Neural progenitor cell (in vitro differentiated cells): ENCODE measurements at regions not wholly inside any gene's neighbourhood (a gene's known extent, or its start where the extent isn't known, plus 50 kb on each side); places are given as distances from the start of the nearest gene placed in this dataset.

Experiments used
- DNase-seq: peaks from one replicate; pipeline ENCODE4 v3.0.0-alpha.2; 2016; ENCODE audit warnings: low spot score
- H2AFZ ChIP-seq: fragments of 200-600 bp; sonication (generic); replicated peaks from 2 replicates; pipeline ENCODE4 v1.6.1; 2016; ENCODE audit warnings: antibody characterized with exemption
- H3F3A ChIP-seq: fragments of 200-600 bp; sonication (generic); 2 replicates; pipeline ENCODE4 v1.6.1; 2016; ENCODE audit warnings: antibody characterized with exemption, low read depth
- H3K27ac ChIP-seq: fragments of 200-600 bp; sonication (generic); 2 replicates; pipeline ENCODE4 v1.5.1; 2016; ENCODE audit warnings: mild to moderate bottlenecking
- H3K27me3 ChIP-seq: fragments of 200-600 bp; sonication (generic); 2 replicates; pipeline ENCODE4 v1.6.1; 2016; ENCODE audit warnings: mild to moderate bottlenecking, moderate library complexity
- H3K36me3 ChIP-seq: fragments of 200-600 bp; sonication (generic); 2 replicates; pipeline ENCODE4 v1.5.1; 2016
- H3K4me1 ChIP-seq: fragments of 200-600 bp; sonication (generic); 2 replicates; pipeline ENCODE4 v1.6.1; 2016; ENCODE audit warnings: mixed run types
- H3K4me2 ChIP-seq: fragments of 200-600 bp; sonication (generic); 2 replicates; pipeline ENCODE4 v1.6.1; 2016
- H3K4me3 ChIP-seq: fragments of 200-600 bp; sonication (generic); 2 replicates; pipeline ENCODE4 v1.5.1; 2016
- H3K79me2 ChIP-seq: fragments of 200-600 bp; sonication (generic); 2 replicates; pipeline ENCODE4 v1.6.1; 2016; ENCODE audit warnings: low read depth
- H3K9ac ChIP-seq: fragments of 200-600 bp; sonication (generic); 2 replicates; pipeline ENCODE4 v1.6.1; 2016
- H3K9me3 ChIP-seq: fragments of 200-600 bp; sonication (generic); 2 replicates; pipeline ENCODE4 v1.5.1; 2016; ENCODE audit warnings: low read depth
- H4K20me1 ChIP-seq: fragments of 200-600 bp; sonication (generic); 2 replicates; pipeline ENCODE4 v1.6.1; 2016; ENCODE audit warnings: low read depth
- H3K27ac Mint-ChIP-seq: 3 replicates; pipeline ENCODE4 v1.8.0; 2021; ENCODE audit warnings: mixed read lengths
- H3K27me3 Mint-ChIP-seq: 2 replicates; pipeline ENCODE4 v1.8.0; 2022; ENCODE audit warnings: low read depth, mild to moderate bottlenecking, inconsistent platforms, moderate library complexity, mixed read lengths; ENCODE audit not compliant: insufficient read depth
- H3K36me3 Mint-ChIP-seq: 3 replicates; pipeline ENCODE4 v1.8.0; 2021; ENCODE audit warnings: mixed read lengths
- H3K4me1 Mint-ChIP-seq: 3 replicates; pipeline ENCODE4 v1.8.0; 2021; ENCODE audit warnings: mixed read lengths
- H3K4me3 Mint-ChIP-seq: 3 replicates; pipeline ENCODE4 v1.8.0; 2021; ENCODE audit warnings: mild to moderate bottlenecking, moderate library complexity, mixed read lengths
- H3K9me3 Mint-ChIP-seq: 3 replicates; pipeline ENCODE4 v1.8.0; 2020; ENCODE audit warnings: mixed read lengths
- EZH2 ChIP-seq: fragments of 200-600 bp; sonication (generic); IDR thresholded peaks from 2 replicates; pipeline ENCODE4 v1.6.1; 2017; ENCODE audit warnings: antibody characterized with exemption, mild to moderate bottlenecking, moderate library complexity
- EZH2phosphoT487 ChIP-seq: fragments of 200-600 bp; sonication (generic); IDR thresholded peaks from 2 replicates; pipeline ENCODE4 v1.6.1; 2017; ENCODE audit warnings: antibody characterized with exemption
- TF ChIP-seq, protein P1 (sequence below): fragments of 200-600 bp; sonication (generic); IDR thresholded peaks from 2 replicates; pipeline ENCODE4 v1.5.1; 2017; ENCODE audit warnings: antibody characterized with exemption, mild to moderate bottlenecking

DNA sequence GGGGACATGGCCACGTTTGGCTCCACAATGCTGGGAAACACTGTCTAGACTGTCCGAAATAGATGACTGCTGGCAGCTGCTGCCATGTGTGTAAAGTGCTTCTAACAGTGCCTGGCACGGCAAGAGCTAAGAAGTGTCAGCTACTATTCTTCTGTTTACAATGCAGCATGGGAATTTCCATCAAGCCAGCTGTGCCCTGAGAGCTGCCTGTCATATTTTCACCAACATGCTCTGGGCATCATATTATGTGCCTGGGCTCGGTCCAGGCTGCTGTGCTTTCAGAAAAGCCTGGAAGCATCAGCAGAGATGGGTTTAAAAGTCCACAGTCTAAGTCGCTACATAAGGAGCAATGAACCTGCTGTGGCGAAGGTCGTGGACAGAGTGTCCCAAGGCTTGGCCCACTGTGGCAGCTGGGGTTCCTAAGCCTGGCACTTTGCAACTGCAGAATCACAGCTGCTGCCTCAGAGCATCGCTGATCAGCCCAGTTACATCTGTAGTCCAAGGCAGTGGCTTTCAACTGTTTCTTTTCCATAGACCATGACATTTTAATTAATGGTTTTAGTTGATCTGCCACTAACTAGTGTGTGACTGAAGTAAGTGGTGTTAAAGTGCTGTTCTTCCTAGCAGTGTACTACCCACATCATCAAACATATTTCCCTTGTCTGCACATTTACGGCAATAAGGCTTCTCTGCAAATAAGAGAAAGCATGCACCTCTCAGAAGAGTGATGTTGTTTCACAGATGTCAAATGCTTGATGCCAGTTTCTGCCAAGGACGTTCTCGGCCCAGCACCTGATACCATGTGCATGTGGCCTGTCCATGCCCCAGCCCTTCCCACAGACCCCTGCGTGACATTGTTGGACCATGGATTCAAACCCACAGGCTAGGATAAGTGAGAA is 95.7 kb upstream of the C1QTNF9B start:
- no peaks in the 10 kb centered on the region for H3K79me2 ChIP-seq
- H3K36me3 ChIP-seq, result no peaks in the 10 kb centered on the region
- H4K20me1 ChIP-seq, result no peaks in the 10 kb centered on the region
- TF ChIP-seq, protein P1, sequence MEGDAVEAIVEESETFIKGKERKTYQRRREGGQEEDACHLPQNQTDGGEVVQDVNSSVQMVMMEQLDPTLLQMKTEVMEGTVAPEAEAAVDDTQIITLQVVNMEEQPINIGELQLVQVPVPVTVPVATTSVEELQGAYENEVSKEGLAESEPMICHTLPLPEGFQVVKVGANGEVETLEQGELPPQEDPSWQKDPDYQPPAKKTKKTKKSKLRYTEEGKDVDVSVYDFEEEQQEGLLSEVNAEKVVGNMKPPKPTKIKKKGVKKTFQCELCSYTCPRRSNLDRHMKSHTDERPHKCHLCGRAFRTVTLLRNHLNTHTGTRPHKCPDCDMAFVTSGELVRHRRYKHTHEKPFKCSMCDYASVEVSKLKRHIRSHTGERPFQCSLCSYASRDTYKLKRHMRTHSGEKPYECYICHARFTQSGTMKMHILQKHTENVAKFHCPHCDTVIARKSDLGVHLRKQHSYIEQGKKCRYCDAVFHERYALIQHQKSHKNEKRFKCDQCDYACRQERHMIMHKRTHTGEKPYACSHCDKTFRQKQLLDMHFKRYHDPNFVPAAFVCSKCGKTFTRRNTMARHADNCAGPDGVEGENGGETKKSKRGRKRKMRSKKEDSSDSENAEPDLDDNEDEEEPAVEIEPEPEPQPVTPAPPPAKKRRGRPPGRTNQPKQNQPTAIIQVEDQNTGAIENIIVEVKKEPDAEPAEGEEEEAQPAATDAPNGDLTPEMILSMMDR, result no peak
- no peak overlapping the region for H3K4me2 ChIP-seq
- H3K4me1 Mint-ChIP-seq, result peaks cover 12% of the 10 kb centered on the region
- no peak overlapping the region for H3K27ac Mint-ChIP-seq
- H3K27me3 ChIP-seq, result no peaks in the 10 kb centered on the region
- no peak overlapping the region for H2AFZ ChIP-seq
- DNase-seq, result no peak
- no peak overlapping the region for H3K4me3 Mint-ChIP-seq
- H3K4me1 ChIP-seq, result peaks cover 6% of the 10 kb centered on the region
- peaks cover 2% of the 10 kb centered on the region for H3K27me3 Mint-ChIP-seq
- H3K9me3 ChIP-seq, result no peaks in the 10 kb centered on the region
- no peak overlapping the region for H3K9ac ChIP-seq
- H3K4me3 ChIP-seq, result no peak overlapping the region
- peaks cover 17% of the 10 kb centered on the region for H3K9me3 Mint-ChIP-seq
- no peaks in the 10 kb centered on the region for H3F3A ChIP-seq
- peaks cover 43% of the 10 kb centered on the region for H3K36me3 Mint-ChIP-seq
- no peak overlapping the region for H3K27ac ChIP-seq

DNA sequence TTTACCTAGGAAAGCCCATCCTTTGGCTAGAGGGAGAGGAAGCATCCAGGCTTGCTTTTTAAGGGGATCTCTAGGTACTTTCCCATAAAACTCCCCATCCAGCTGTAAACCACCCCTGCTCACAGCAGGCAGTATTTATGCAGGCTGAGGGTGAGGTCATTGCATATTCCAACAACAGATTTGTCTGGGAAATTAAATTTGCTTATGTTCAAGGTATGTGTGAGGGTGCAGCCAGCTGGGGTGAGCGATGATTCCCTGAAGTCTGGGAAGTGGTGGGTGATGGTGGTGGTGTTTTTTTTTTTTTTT is 96.3 kb upstream of the C1QTNF9B start:
- H3K9me3 ChIP-seq, result no peaks in the 10 kb centered on the region
- Mint-ChIP-seq H3K9me3 (peaks cover 17% of the 10 kb centered on the region), H3K27ac (no peak overlapping the region), H3K4me1 (peaks cover 8% of the 10 kb centered on the region), H3K36me3 (peaks cover 43% of the 10 kb centered on the region), H3K27me3 (peaks cover 2% of the 10 kb centered on the region), H3K4me3 (no peak overlapping the region)
- no peak for DNase-seq
- H3K4me3 ChIP-seq, result no peak overlapping the region
- no peaks in the 10 kb centered on the region for H4K20me1 ChIP-seq
- no peak overlapping the region for H3K9ac ChIP-seq
- H3K36me3 ChIP-seq, result no peaks in the 10 kb centered on the region
- no peaks in the 10 kb centered on the region for H3F3A ChIP-seq
- H3K79me2 ChIP-seq, result no peaks in the 10 kb centered on the region
- peaks cover 4% of the 10 kb centered on the region for H3K4me1 ChIP-seq
- H3K4me2 ChIP-seq, result no peak overlapping the region
- H3K27me3 ChIP-seq, result no peaks in the 10 kb centered on the region
- H3K27ac ChIP-seq, result no peak overlapping the region
- no peak overlapping the region for H2AFZ ChIP-seq
- TF ChIP-seq EZH2 (no peak), EZH2phosphoT487 (no peak)
- TF ChIP-seq, protein P1, result no peak

DNA sequence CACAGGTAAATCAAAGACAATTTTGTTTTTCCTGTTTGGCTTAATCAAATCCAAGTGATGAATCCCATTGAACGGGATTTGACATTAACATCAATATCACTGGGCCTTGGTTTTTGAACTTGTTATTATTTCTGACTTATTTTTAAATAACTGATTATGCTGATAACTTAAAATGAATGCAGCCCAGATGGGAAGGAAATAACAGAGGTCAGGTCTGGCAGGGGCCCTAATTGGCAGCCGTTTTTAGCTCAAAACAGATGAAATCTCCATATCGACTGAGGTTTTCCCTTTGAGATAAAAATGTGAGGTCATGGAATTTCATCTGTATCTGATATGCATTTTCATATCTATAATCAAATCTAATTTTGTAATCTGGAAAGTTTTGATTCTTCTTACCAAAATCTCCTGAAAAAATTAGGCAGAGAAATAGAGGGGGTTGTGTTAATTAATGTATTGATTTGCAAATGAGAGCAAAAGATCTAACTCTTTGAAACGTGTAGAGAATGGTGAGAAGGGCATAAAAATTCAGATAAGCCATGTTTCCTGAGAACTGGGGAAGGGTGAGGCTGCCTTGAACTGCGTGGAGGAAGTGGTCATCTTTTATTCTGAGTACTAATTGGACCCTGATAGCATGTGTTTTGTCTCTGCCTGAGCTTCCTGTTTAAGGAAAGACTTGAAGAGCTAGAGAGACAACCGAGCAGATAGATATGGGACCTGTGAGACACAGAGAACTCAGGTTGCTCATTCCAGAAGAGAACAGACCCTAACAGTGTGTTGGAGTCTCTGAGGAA is 98.2 kb upstream of the C1QTNF9B start:
- no peak overlapping the region for H3K4me3 ChIP-seq
- no peak overlapping the region for H2AFZ ChIP-seq
- Mint-ChIP-seq H3K4me1 (no peaks in the 10 kb centered on the region), H3K9me3 (peaks cover 17% of the 10 kb centered on the region), H3K36me3 (peaks cover 36% of the 10 kb centered on the region), H3K27ac (no peak overlapping the region), H3K4me3 (no peak overlapping the region), H3K27me3 (peaks cover 2% of the 10 kb centered on the region)
- H3K27ac ChIP-seq, result no peak overlapping the region
- no peaks in the 10 kb centered on the region for H3K27me3 ChIP-seq
- no peak for DNase-seq
- H3K79me2 ChIP-seq, result no peaks in the 10 kb centered on the region
- H3K9me3 ChIP-seq, result no peaks in the 10 kb centered on the region
- no peaks in the 10 kb centered on the region for H3K36me3 ChIP-seq
- H4K20me1 ChIP-seq, result no peaks in the 10 kb centered on the region
- no peak overlapping the region for H3K4me2 ChIP-seq
- H3K9ac ChIP-seq, result no peak overlapping the region
- TF ChIP-seq EZH2 (no peak), EZH2phosphoT487 (no peak)
- TF ChIP-seq, protein P1, result no peak
- H3K4me1 ChIP-seq, result no peaks in the 10 kb centered on the region
- H3F3A ChIP-seq, result no peaks in the 10 kb centered on the region
